CD8-positive, alpha-beta memory T cell (primary cell): ENCODE measurements at regions not wholly inside any gene's neighbourhood (a gene's known extent, or its start where the extent isn't known, plus 50 kb on each side); places are given as distances from the start of the nearest gene placed in this dataset.

Experiments used
- CTCF ChIA-PET: fragments of 350-600 bp; sonication (Branson Sonifier 250); formaldehyde crosslinking; loops from one replicate; lab custom pipeline; 2021; ENCODE audit warnings: antibody characterized with exemption; lab: Charles Lee
- POLR2A ChIA-PET: fragments of 350-600 bp; sonication (Branson Sonifier 250); formaldehyde crosslinking; loops from one replicate; lab custom pipeline; 2021; ENCODE audit warnings: antibody characterized with exemption; lab: Charles Lee
- DNase-seq, 5 donors: peaks; one replicate each; pipeline versions ENCODE4 v3.0.0 to v3.0.0-alpha.2; 2020 to 2022; ENCODE audit warnings: mixed read lengths in 1 of 5
- H3K27ac ChIP-seq: one replicate; pipeline ENCODE4 v1.7.0; 2013; ENCODE audit warnings: low read depth, mild to moderate bottlenecking, low read length, moderate library complexity
- H3K27me3 ChIP-seq: 2 replicates; pipeline ENCODE4 v1.7.0; 2013; ENCODE audit warnings: low read length, mild to moderate bottlenecking; ENCODE audit not compliant: insufficient read depth, poor library complexity, severe bottlenecking
- H3K36me3 ChIP-seq: 2 replicates; pipeline ENCODE4 v1.7.0; 2013; ENCODE audit warnings: mild to moderate bottlenecking, low read length, moderate library complexity; ENCODE audit not compliant: insufficient read depth
- H3K4me1 ChIP-seq: 2 replicates; pipeline ENCODE4 v1.7.0; 2013; ENCODE audit warnings: mild to moderate bottlenecking, low read length, moderate library complexity; ENCODE audit not compliant: insufficient read depth
- H3K4me3 ChIP-seq: 2 replicates; pipeline ENCODE4 v1.7.0; 2013; ENCODE audit warnings: mild to moderate bottlenecking, low read length
- H3K9me3 ChIP-seq: 2 replicates; pipeline ENCODE4 v1.7.0; 2013; ENCODE audit warnings: mild to moderate bottlenecking, low read length
- H3K27ac Mint-ChIP-seq, 8 donors: one replicate each; pipeline ENCODE4 v1.8.0; 2020 to 2021; ENCODE audit warnings: mixed read lengths in 8 of 8, mild to moderate bottlenecking in 6 of 8, inconsistent platforms in 3 of 8, moderate library complexity in 3 of 8
- H3K27me3 Mint-ChIP-seq, 2 donors: one replicate each; pipeline ENCODE4 v1.8.0; 2020 to 2021; ENCODE audit warnings: mixed read lengths in 2 of 2, mild to moderate bottlenecking in 1 of 2, moderate library complexity in 1 of 2
- H3K36me3 Mint-ChIP-seq, 3 donors: one replicate each; pipeline ENCODE4 v1.8.0; 2020 to 2021; ENCODE audit warnings: mixed read lengths in 3 of 3, inconsistent platforms in 1 of 3, mild to moderate bottlenecking in 1 of 3
- H3K4me1 Mint-ChIP-seq, 3 donors: one replicate each; pipeline ENCODE4 v1.8.0; 2020 to 2021; ENCODE audit warnings: mixed read lengths in 3 of 3, inconsistent platforms in 1 of 3, mild to moderate bottlenecking in 1 of 3
- H3K4me3 Mint-ChIP-seq, 7 donors: one replicate each; pipeline ENCODE4 v1.8.0; 2020 to 2021; ENCODE audit warnings: mixed read lengths in 7 of 7, mild to moderate bottlenecking in 6 of 7, moderate library complexity in 4 of 7, inconsistent platforms in 2 of 7
- H3K9me3 Mint-ChIP-seq, 5 donors: one replicate each; pipeline ENCODE4 v1.8.0; 2020 to 2022; ENCODE audit warnings: mixed read lengths in 5 of 5, mild to moderate bottlenecking in 3 of 5, moderate library complexity in 2 of 5, inconsistent platforms in 1 of 5

DNA sequence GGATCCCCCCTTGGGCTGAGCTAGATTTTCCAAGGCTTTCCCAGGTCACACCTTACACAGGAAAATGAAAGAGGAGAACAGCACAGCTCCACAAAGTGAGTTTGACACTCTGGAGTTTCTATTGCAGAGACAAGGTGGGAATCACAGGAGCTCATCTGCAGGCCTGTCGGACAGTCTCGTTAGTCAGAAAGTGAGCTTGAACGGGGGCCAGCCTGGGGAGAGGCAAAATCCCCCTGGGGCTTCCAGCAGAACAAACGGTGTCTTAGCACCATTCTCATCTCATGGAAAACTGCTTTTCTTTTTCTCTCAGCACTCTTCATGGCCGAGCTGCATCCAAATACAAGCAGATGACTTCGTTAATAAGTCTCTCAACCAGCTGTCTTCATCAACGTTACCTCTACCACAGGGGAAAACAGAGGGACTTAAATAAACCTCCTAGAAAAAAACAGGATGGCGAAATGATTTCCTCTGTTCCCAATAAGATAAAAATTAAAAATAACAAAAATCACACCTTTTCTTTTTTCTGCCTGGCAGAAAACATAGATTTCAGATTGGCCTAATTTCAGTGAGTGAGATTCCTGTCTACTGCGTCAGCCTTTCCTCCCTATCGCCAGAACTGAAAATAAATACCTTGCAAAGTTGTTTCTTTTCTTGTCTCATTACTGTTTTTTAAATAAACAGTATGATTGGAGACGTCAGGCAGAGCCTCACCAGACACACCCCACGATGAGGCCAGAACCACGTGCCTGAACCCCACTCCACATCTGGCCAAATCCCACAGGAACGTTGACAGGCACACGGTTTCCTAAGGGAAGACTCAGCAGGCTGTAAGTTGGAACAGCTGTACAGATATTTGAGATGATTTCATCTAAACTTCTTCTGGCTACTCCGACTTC, 219.0 kb downstream of the TTLL2 start:
- Mint-ChIP-seq H3K9me3 (peaks cover 0 to 2% (median 0%) of the 10 kb centered on the region in 5 donors), H3K4me1 (no peaks in the 10 kb centered on the region), H3K27me3 (no peaks in the 10 kb centered on the region), H3K36me3 (no peaks in the 10 kb centered on the region), H3K27ac (no peak overlapping the region), H3K4me3 (no peak overlapping the region)
- no peaks in the 10 kb centered on the region for H3K27me3 ChIP-seq
- ChIA-PET CTCF (no interaction called here), POLR2A (no interaction called here)
- H3K36me3 ChIP-seq: no peaks in the 10 kb centered on the region
- no peaks in the 10 kb centered on the region for H3K9me3 ChIP-seq
- no peak for DNase-seq
- H3K27ac ChIP-seq: no peak overlapping the region
- H3K4me1 ChIP-seq: no peaks in the 10 kb centered on the region
- H3K4me3 ChIP-seq: no peak overlapping the region

DNA sequence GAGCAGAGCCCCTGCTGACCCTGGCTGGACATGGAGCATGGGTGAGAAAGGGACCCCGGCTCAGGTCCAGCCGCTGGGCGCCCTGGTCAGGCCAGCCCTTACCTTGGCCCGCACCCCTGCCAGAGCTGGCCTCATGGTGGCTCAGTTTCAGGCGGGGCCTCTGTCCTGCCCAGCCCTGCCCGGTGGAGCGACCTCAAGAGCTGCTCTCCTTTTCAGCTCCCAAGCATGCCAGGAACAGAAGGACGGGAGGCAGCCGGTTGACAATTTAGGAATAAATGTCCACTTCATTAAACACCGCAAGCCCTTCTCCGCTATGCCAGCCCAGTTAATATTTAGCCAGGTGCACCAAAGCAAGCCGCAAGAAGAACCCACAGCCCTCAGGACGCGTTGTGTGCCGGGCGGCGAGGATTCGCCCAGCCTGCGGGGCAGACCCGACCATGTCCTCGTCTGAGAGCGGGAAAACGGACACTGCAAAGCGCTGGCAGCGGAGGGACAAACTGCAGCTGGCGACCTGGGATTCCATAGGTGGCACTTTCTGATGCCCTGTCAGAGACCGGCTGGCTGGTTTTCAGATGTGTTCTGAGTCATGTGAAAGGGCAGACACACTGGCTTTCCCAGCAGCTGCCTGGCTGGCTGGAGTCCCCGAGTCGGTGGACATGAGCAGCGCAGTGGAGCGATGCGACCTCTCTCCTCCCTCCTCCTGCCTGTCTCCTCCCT, 221.9 kb downstream of the TTLL2 start:
- H3K27me3 ChIP-seq: no peaks in the 10 kb centered on the region
- no peaks in the 10 kb centered on the region for H3K36me3 ChIP-seq
- Mint-ChIP-seq H3K27ac (no peak overlapping the region), H3K36me3 (no peaks in the 10 kb centered on the region), H3K9me3 (peaks cover 0 to 2% (median 0%) of the 10 kb centered on the region in 5 donors), H3K4me3 (no peak overlapping the region), H3K27me3 (no peaks in the 10 kb centered on the region), H3K4me1 (no peaks in the 10 kb centered on the region)
- no peaks in the 10 kb centered on the region for H3K4me1 ChIP-seq
- DNase-seq: no peak
- H3K27ac ChIP-seq: no peak overlapping the region
- H3K9me3 ChIP-seq: no peaks in the 10 kb centered on the region
- POLR2A ChIA-PET: no interaction called here
- CTCF ChIA-PET: no interaction called here
- no peak overlapping the region for H3K4me3 ChIP-seq

DNA sequence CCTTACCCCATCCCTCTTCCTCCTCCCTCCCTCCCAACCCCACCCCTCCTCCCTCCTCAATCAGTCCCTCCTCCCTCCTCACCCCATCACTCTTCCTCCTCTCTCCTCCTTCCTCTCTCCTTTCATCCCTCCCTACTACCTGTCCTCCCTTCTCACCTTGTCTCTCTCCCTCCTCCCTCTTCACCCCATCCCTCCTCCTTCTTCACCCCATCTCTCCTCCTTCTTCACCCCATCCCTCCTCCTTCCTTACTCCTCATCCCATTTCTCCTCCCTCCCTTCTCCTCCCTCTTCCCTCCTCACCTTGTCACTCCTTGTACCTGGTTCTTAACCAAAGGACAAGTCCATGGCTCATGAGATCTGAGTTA, 222.4 kb downstream of the TTLL2 start:
- H3K4me1 ChIP-seq: no peaks in the 10 kb centered on the region
- Mint-ChIP-seq H3K9me3 (peaks cover 0 to 2% (median 0%) of the 10 kb centered on the region in 5 donors), H3K4me1 (no peaks in the 10 kb centered on the region), H3K27me3 (no peaks in the 10 kb centered on the region), H3K36me3 (no peaks in the 10 kb centered on the region), H3K4me3 (no peak overlapping the region), H3K27ac (no peak overlapping the region)
- no peaks in the 10 kb centered on the region for H3K27me3 ChIP-seq
- CTCF ChIA-PET: no interaction called here
- POLR2A ChIA-PET: no interaction called here
- H3K27ac ChIP-seq: no peak overlapping the region
- no peak for DNase-seq
- no peaks in the 10 kb centered on the region for H3K36me3 ChIP-seq
- no peak overlapping the region for H3K4me3 ChIP-seq
- H3K9me3 ChIP-seq: no peaks in the 10 kb centered on the region

DNA sequence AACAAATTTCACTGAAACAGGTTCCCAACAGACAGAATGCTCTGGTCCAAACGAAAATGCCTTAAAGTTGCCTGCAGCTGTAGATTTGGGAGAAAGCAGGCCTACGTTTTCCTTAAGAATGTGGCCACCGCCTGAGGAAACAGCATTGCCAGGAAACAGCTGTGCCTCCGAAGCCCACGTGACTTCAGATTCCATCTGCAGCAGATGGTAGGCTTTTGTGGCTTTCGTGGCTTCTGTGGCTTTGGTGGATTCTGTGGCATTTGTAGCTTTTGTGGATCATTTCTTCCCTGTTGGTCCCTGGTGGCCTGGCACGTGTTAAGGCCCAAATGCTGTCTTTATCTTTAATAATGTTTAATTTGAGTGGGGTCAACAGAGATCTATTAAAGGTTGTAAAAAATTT, 222.9 kb downstream of the TTLL2 start:
- Histone ChIP-seq H3K9me3 (no peaks in the 10 kb centered on the region), H3K4me1 (no peaks in the 10 kb centered on the region), H3K27ac (no peak overlapping the region), H3K4me3 (no peak overlapping the region), H3K27me3 (no peaks in the 10 kb centered on the region), H3K36me3 (no peaks in the 10 kb centered on the region)
- Mint-ChIP-seq H3K4me1 (no peaks in the 10 kb centered on the region), H3K36me3 (no peaks in the 10 kb centered on the region), H3K27ac (no peak overlapping the region), H3K4me3 (no peak overlapping the region), H3K27me3 (no peaks in the 10 kb centered on the region), H3K9me3 (peaks cover 0 to 2% (median 0%) of the 10 kb centered on the region in 5 donors)
- CTCF ChIA-PET: no interaction called here
- POLR2A ChIA-PET: no interaction called here
- no peak for DNase-seq

DNA sequence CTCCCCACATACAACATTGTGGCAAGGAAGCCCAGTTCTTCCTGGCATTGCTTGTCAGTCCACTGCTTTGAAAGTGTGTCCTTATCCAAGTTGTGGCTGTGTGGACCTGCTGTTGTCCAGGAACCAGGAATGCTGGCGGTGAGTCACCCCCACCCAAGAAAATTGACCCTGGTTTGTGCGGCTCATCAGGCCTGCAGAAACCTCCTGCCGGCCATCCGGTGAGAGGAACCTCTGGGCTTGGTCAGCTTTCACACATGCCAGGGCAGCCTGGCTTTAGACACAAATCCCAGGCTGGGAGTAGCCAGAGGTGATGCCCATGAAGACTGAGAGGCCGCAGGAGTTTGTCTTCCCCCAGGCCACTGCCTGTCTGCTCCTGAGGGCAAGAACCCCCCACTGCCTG, 223.6 kb downstream of the TTLL2 start:
- H3K4me3 Mint-ChIP-seq: no peak overlapping the region
- H3K4me1 Mint-ChIP-seq: no peaks in the 10 kb centered on the region
- Histone ChIP-seq H3K4me1 (no peaks in the 10 kb centered on the region), H3K36me3 (no peaks in the 10 kb centered on the region), H3K4me3 (no peak overlapping the region), H3K27me3 (no peaks in the 10 kb centered on the region), H3K9me3 (no peaks in the 10 kb centered on the region), H3K27ac (no peak overlapping the region)
- no peak for DNase-seq
- no peaks in the 10 kb centered on the region for H3K36me3 Mint-ChIP-seq
- no peak overlapping the region for H3K27ac Mint-ChIP-seq
- ChIA-PET POLR2A (no interaction called here), CTCF (no interaction called here)
- no peaks in the 10 kb centered on the region for H3K27me3 Mint-ChIP-seq
- H3K9me3 Mint-ChIP-seq: peaks cover 0 to 4% (median 0%) of the 10 kb centered on the region in 5 donors

DNA sequence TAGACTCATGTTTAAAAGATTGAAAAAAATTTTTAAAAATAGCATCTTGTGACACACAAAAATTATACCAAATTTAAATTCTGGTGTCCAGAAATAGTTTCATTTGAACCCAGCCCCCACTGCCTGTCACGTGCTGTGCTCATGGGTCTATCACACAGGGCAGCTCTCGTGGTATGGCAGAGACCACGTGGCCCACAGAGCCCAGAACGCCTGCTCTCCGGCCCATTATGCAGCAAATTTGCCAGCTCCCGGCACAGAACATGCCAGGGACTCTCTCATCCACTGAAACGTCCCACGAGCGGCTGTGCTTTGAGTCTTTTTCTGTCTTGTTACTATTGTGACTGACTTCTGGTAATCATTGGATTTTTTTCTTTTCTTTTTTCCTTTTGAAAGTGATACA, 224.3 kb downstream of the TTLL2 start:
- H3K9me3 Mint-ChIP-seq: peaks cover 0 to 4% (median 0%) of the 10 kb centered on the region in 5 donors
- H3K4me3 ChIP-seq: no peak overlapping the region
- CTCF ChIA-PET: no interaction called here

DNA sequence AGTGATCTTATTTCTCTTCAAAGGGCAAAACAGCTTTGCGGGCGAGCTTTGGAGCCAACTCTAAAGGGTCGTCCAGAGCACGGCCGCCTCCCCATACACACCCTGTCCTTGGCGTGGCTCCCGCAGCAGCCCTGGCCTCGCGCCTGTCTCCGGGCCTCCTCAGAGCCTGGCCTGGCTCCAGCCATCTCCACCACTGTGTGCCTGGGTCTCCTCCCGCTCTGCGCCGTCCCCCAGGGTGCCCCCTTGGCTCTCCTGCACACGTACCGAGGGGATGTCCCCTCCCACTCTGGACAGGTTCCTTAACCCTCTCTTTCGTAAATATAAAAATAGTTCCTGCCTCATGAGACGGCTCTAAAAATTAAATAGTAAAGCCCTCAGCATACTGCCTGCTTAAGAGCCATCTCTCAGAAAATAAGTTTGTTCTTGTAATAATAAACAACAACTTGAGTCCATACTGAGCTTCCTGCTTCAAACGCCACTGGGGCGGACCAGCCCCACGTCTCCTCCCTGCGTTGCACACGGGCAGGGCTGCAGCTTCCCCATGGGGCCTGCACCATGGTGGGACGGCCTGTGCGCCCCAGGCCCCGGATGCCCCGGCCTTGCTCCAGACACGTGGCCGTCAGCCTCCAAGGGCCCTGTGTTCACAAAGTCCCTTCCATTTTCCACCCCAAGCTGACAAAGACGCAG, 226.2 kb downstream of the TTLL2 start:
- H3K27me3 ChIP-seq: no peaks in the 10 kb centered on the region
- H3K27ac Mint-ChIP-seq: no peak overlapping the region
- H3K27ac ChIP-seq: no peak overlapping the region
- no peaks in the 10 kb centered on the region for H3K4me1 Mint-ChIP-seq
- H3K4me1 ChIP-seq: no peaks in the 10 kb centered on the region
- ChIA-PET CTCF (no interaction called here), POLR2A (no interaction called here)
- H3K4me3 Mint-ChIP-seq: no peak overlapping the region
- H3K9me3 ChIP-seq: no peaks in the 10 kb centered on the region
- no peaks in the 10 kb centered on the region for H3K36me3 ChIP-seq
- no peaks in the 10 kb centered on the region for H3K27me3 Mint-ChIP-seq
- H3K4me3 ChIP-seq: no peak overlapping the region
- DNase-seq: no peak
- no peaks in the 10 kb centered on the region for H3K36me3 Mint-ChIP-seq
- peaks cover 0 to 11% (median 4%) of the 10 kb centered on the region in 5 donors for H3K9me3 Mint-ChIP-seq

More for the DNA sequence above, 224.3 kb downstream of the TTLL2 start:
- Mint-ChIP-seq H3K27me3 (no peaks in the 10 kb centered on the region), H3K4me1 (no peaks in the 10 kb centered on the region), H3K4me3 (no peak overlapping the region), H3K27ac (no peak overlapping the region), H3K36me3 (no peaks in the 10 kb centered on the region)
- Histone ChIP-seq H3K27me3 (no peaks in the 10 kb centered on the region), H3K4me1 (no peaks in the 10 kb centered on the region), H3K36me3 (no peaks in the 10 kb centered on the region), H3K9me3 (no peaks in the 10 kb centered on the region), H3K27ac (no peak overlapping the region)
- no peak for DNase-seq
- POLR2A ChIA-PET: no interaction called here
